ENCODE measurements at regions not wholly inside any gene's neighbourhood (a gene's known extent, or its start where the extent isn't known, plus 50 kb on each side); places are given as distances from the start of the nearest gene placed in this dataset.

GRCh38 chr22:49347376-49347775 lies 480.3 kb downstream of the BRD1 start:
- no peak for TF ChIP-seq ISL1 (CRISPR knock-in tag; IDR thresholded peaks at IDR 0.05)
- no peak for TF ChIP-seq TOX (CRISPR knock-in tag; IDR thresholded peaks at IDR 0.05; ENCODE audit: borderline replicate concordance)
- no peak for TF ChIP-seq ZNF70 (CRISPR knock-in tag; IDR thresholded peaks at IDR 0.05)
- no peak for TF ChIP-seq GLIS3 (CRISPR knock-in tag; IDR thresholded peaks at IDR 0.05)
- TF ChIP-seq ZFP3 (CRISPR knock-in tag; IDR thresholded peaks at IDR 0.05) = no peak
- no peak for TF ChIP-seq TCF4 (CRISPR knock-in tag; IDR thresholded peaks at IDR 0.05; ENCODE audit: borderline replicate concordance)
- TF ChIP-seq CREB5 (CRISPR knock-in tag; IDR thresholded peaks at IDR 0.05; ENCODE audit: low read depth) = no peak
- no peak for TF ChIP-seq TSHZ2 (CRISPR knock-in tag; IDR thresholded peaks at IDR 0.05)
- TF ChIP-seq RARB (CRISPR knock-in tag; IDR thresholded peaks at IDR 0.05) = no peak
- TF ChIP-seq CSDC2 (CRISPR knock-in tag; IDR thresholded peaks at IDR 0.05) = no peak
- TF ChIP-seq ZNF565 (CRISPR knock-in tag; conservative IDR thresholded peaks at IDR 0.05; ENCODE audit: low read depth) = no peak
- TF ChIP-seq PPARA (CRISPR knock-in tag; IDR thresholded peaks at IDR 0.05; ENCODE audit: borderline replicate concordance) = no peak
- no peak for TF ChIP-seq ZFP30 (CRISPR knock-in tag; IDR thresholded peaks at IDR 0.05)
- no peak for TF ChIP-seq ZNF8 (CRISPR knock-in tag; IDR thresholded peaks at IDR 0.05)
- TF ChIP-seq ARNTL (CRISPR knock-in tag; IDR thresholded peaks at IDR 0.05; ENCODE audit: borderline replicate concordance, low read depth) = no peak
- no peak for TF ChIP-seq CSRNP3 (CRISPR knock-in tag; IDR thresholded peaks at IDR 0.05)
- TF ChIP-seq BACH2 (CRISPR knock-in tag; IDR thresholded peaks at IDR 0.05; ENCODE audit: borderline replicate concordance) = no peak

GRCh38 chr22:49345896-49346295 lies 481.8 kb downstream of the BRD1 start:
- TF ChIP-seq TOX (CRISPR knock-in tag; IDR thresholded peaks at IDR 0.05; ENCODE audit: borderline replicate concordance) = no peak
- TF ChIP-seq SNAI2 (CRISPR knock-in tag; IDR thresholded peaks at IDR 0.05) = no peak
- no peak for TF ChIP-seq TCF4 (CRISPR knock-in tag; IDR thresholded peaks at IDR 0.05; ENCODE audit: borderline replicate concordance)
- no peak for TF ChIP-seq ZNF70 (CRISPR knock-in tag; IDR thresholded peaks at IDR 0.05)
- no peak for TF ChIP-seq ZC3H10 (CRISPR knock-in tag; IDR thresholded peaks at IDR 0.05)
- no peak for TF ChIP-seq OSR1 (CRISPR knock-in tag; IDR thresholded peaks at IDR 0.05)
- no peak for TF ChIP-seq ZFP30 (CRISPR knock-in tag; IDR thresholded peaks at IDR 0.05)
- TF ChIP-seq ZFP3 (CRISPR knock-in tag; IDR thresholded peaks at IDR 0.05) = no peak
- no peak for TF ChIP-seq CSDC2 (CRISPR knock-in tag; IDR thresholded peaks at IDR 0.05)
- no peak for ATAC-seq

More at GRCh38 chr22:49347376-49347775, 480.3 kb downstream of the BRD1 start:
- ATAC-seq = no peak

GRCh38 chr22:49344656-49345055 lies 483.0 kb downstream of the BRD1 start:
- no peak for TF ChIP-seq PPARA (CRISPR knock-in tag; IDR thresholded peaks at IDR 0.05; ENCODE audit: borderline replicate concordance)
- TF ChIP-seq CREB5 (CRISPR knock-in tag; IDR thresholded peaks at IDR 0.05; ENCODE audit: low read depth) = no peak
- no peak for TF ChIP-seq ZFP3 (CRISPR knock-in tag; IDR thresholded peaks at IDR 0.05)
- TF ChIP-seq ISL1 (CRISPR knock-in tag; IDR thresholded peaks at IDR 0.05) = no peak
- TF ChIP-seq ZNF565 (CRISPR knock-in tag; conservative IDR thresholded peaks at IDR 0.05; ENCODE audit: low read depth) = no peak
- TF ChIP-seq ESRRG (CRISPR knock-in tag; IDR thresholded peaks at IDR 0.05) = no peak
- no peak for TF ChIP-seq RARB (CRISPR knock-in tag; IDR thresholded peaks at IDR 0.05)
- no peak for TF ChIP-seq CSRNP3 (CRISPR knock-in tag; IDR thresholded peaks at IDR 0.05)
- no peak for TF ChIP-seq ZNF70 (CRISPR knock-in tag; IDR thresholded peaks at IDR 0.05)
- no peak for TF ChIP-seq TCF4 (CRISPR knock-in tag; IDR thresholded peaks at IDR 0.05; ENCODE audit: borderline replicate concordance)
- TF ChIP-seq ZC3H10 (CRISPR knock-in tag; IDR thresholded peaks at IDR 0.05) = no peak
- no peak for TF ChIP-seq PATZ1 (CRISPR knock-in tag; IDR thresholded peaks at IDR 0.05; ENCODE audit: borderline replicate concordance)
- TF ChIP-seq ZNF8 (CRISPR knock-in tag; IDR thresholded peaks at IDR 0.05) = no peak
- no peak for TF ChIP-seq GLIS3 (CRISPR knock-in tag; IDR thresholded peaks at IDR 0.05)
- TF ChIP-seq TOX (CRISPR knock-in tag; IDR thresholded peaks at IDR 0.05; ENCODE audit: borderline replicate concordance) = no peak
- TF ChIP-seq SNAI2 (CRISPR knock-in tag; IDR thresholded peaks at IDR 0.05) = no peak
- TF ChIP-seq CSDC2 (CRISPR knock-in tag; IDR thresholded peaks at IDR 0.05) = no peak
- no peak for TF ChIP-seq BACH2 (CRISPR knock-in tag; IDR thresholded peaks at IDR 0.05; ENCODE audit: borderline replicate concordance)
- no peak for ATAC-seq

All from SK-N-SH treated with all-trans-retinoic acid at 6 μM for 48 hours (cell line).